Stromal cell of bone marrow (primary cell): ENCODE measurements at regions not wholly inside any gene's neighbourhood (a gene's known extent, or its start where the extent isn't known, plus 50 kb on each side); places are given as distances from the start of the nearest gene placed in this dataset.
A peak's percentile ranks its signal among the peaks of the same experiment; 100 is the strongest.
"Not testable (repeated sequence)": the region's sequence is repeated elsewhere in the genome, so short reads cannot be mapped to it uniquely, and the experiment has no call there.

Source experiments
- DNase-seq: peaks from one replicate; pipeline ENCODE4 v3.0.0-alpha.2; 2012; ENCODE audit warnings: low read depth

DNA sequence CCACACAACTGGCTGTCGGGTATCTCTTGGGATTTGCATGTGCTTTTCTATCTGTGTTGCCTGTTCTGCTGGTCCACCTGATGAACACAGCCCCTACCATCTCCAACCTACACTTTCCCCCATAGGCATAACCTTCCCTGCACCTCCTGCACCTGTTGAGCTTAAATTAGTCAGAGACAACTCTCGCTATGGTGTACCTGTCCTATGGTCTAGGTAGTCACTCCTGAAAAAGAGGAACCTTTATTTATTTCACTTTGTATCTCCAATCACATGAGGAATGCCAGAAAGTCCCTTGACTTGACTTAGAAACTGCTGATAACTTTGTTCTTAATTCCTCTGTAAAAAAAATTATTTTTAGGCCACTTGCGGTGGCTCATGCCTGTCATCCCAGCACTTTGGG is 338.1 kb downstream of the DHRSX start:
- no peak for DNase-seq

- DNase-seq = no peak
Measured at GRCh38 chrX:2159861-2160260, 340.9 kb downstream of the DHRSX start.

DNA sequence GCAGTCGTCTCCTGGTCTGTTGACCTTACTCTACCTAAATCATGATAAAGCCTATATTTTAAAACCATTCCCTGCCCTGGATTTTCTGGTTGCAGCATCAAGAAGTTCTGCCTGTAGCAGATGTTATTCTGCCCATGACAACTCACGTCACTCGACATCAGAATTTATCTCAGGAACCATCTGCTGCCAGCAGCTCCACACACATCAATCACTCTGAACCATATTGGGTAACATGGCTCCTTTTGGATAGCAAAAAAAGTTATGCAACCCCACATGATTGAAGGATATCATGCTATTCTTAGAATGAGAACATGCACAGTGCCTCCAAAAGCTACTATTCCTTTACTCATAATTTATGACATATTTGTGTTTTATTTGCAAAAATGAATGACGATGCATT is 341.4 kb downstream of the DHRSX start:
- DNase-seq = no peak

DNA sequence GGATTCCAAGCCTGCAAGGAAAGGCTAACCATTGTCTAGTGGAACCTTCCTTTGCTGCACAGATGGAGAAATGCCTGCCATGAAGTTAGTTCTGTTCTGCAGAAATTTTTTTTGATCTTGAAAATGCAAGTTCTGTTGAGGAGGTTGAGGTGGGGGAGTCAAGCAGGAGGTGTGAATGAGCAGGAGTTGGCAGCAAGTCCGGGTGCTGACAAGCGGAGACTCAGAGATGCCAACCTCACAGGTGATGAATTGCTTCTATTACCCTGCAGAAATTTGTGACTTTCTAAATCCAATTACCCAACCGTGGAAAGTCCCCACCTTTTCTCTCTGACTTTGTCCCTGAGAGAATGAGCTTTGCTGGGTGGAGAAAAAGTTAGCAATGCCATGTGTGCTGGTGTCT is 350.1 kb downstream of the DHRSX start:
- no peak for DNase-seq

DNA sequence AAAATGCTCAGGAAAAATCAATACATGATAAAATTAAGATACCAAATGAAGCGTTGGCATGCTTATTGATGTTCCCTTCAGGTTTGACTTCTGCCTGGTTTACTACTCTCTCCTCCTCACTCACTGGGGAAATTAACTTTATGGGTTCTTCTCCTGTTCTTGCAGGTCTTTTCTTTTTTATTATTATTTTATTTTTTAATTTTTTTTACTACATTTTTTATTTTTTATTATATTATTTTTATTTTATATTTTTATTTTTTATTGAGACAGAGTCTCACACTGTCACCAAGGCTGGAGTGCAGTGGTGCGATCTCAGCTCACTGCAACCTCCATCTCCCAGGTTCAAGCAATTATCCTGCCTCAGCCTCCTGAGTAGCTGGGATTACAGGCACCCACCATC is 350.8 kb downstream of the DHRSX start:
- DNase-seq = not testable (repeated sequence)

DNA sequence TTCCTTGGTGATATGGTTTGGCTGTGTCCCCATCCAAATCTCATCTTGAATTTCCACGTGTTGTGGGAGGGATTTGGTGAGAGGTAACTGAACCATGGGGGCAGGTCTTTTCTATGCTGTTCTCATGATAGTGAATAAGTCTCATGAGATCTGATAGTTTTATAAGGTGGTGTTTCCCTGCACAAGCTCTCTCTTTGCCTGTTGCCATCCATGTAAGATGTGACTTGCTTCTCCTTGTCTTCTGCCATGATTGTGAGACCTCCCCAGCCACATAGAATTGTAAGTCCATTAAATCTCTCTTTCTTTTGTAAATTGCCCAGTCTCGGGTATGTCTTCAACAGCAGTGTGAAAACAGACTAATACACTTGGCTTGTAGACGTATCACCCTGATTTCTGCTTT is 351.7 kb downstream of the DHRSX start:
- DNase-seq = not testable (repeated sequence)

DNA sequence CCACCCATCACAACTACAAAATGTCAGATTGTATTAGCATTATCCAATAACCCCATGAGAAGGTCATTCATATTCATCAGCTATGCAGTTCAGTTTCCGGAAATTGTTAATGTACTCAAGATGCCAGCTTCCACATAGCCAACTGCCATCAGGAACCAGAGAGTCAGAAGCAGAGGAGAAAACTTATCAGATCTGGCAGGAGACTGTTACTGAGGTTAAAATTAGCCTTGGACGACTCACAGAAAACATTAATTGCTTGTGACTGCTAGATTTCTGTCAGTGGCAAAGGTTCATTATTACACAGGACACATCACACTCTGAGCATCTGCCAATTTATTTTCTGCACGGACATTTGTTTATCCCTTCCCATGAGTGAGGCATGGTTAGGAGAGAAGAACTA is 352.8 kb downstream of the DHRSX start:
- no peak for DNase-seq

DNA sequence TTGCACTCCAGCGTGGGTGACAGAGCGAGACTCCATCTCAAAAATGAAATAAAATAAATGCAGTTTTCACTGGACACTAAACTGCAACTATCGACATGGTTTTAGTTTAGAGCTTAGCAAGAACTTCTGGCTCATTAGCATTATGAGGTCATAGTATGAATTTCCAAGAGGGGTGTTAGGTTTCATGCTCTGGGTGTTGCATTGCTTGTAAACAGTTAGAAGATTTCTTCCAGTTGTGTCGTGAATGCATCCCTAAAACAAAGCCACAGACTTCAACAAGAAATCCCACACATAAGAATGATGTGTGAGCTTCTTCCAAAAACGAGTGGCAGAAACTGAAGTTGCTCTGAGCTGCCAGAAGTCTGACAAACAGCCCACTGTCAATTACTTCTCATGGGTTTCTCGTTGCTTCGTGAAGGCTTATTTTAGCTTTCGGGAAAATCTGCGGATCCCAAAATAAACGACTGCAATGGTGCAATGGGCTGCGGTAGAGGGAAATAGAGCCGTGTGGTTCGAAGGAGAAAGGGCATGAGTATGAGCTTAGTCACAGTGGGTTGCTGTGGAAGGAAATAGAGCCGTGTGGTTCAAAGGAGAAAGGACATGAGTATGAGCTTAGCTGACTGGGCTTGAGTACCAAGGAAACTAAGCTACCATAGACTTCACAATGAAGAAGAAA is 354.9 kb downstream of the DHRSX start:
- DNase-seq = peak; percentile 41

DNA sequence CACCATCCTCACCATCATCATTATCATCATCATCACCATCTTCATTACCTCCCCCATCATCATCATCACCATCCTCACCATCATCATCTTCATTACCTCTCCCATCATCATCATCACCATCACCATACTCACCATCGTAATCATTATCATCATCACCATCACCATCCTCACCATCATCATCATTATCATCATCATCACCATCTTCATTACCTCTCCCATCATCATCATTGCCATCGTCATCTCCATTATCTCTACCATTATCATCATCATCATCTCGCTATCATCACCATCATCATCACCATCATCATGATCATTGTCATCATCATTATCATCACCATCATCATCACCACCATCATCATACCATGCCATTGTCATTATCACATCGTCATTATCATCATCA is 362.9 kb downstream of the DHRSX start:
- no peak for DNase-seq

GRCh38 chrX:2136848-2137247 is 363.9 kb downstream of the DHRSX start:
- no peak for DNase-seq

- no peak for DNase-seq
Measured at GRCh38 chrX:2135421-2135820, 365.4 kb downstream of the DHRSX start.

DNA sequence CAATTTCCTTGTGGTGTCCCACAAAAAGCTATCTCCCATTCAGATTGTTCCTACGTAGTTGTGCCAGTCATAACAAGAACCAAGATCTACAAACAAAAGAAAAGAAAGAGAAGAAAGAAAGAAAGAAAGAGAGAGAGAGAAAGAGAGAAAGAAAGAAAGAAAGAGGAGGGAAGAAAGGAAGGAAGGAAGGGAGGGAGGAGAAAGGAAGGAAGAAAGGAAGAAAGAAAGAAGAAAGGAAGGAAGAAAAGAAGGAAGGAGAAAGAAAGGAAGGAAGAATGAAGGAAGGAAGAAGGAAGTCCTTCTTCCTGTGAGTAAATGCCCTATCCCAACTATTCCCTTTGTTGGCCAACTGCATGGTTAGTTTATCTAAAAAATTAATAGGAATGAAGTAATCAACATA is 366.0 kb downstream of the DHRSX start:
- no peak for DNase-seq
